ENCODE measurements at regions not wholly inside any gene's neighbourhood (a gene's known extent, or its start where the extent isn't known, plus 50 kb on each side); places are given as distances from the start of the nearest gene placed in this dataset.

- intact Hi-C loops (cut with micrococcal nuclease) = no loop called here
These were observed 59.2 kb upstream of the PARM1 start for GRCh38 chr4:74873545-74874301.

GRCh38 chr4:74858921-74859562, 64.7 kb upstream of the BTC start:
- Histone ChIP-seq H3K36me3 (ENCODE audit: control insufficient read depth, insufficient read depth, low read length) (no peaks in the 10 kb centered on the region), H3K4me1 (ENCODE audit: control insufficient read depth, insufficient read depth, low read length) (no peaks in the 10 kb centered on the region), H3K27me3 (ENCODE audit: control insufficient read depth, insufficient read depth, low read length) (no peaks in the 10 kb centered on the region), H3K4me3 (ENCODE audit: low read length) (no peak overlapping the region), H3K27ac (ENCODE audit: low read length) (no peak overlapping the region), H3K9me3 (ENCODE audit: control insufficient read depth, insufficient read depth, low read length) (peaks cover 5% of the 10 kb centered on the region)
- Mint-ChIP-seq H3K4me1 (no peaks in the 10 kb centered on the region), H3K36me3 (no peaks in the 10 kb centered on the region), H3K27me3 (ENCODE audit: low read depth in 2 of 2) (peaks cover 0 to 5% of the 10 kb centered on the region in 2 donors), H3K27ac (no peak overlapping the region), H3K9me3 (peaks cover 6 to 9% of the 10 kb centered on the region in 2 donors), H3K4me3 (no peak overlapping the region)
- intact Hi-C loops (cut with micrococcal nuclease) = no loop called here
- ATAC-seq = no peak
- DNase-seq = no peak
- WGBS (ENCODE audit: insufficient coverage) = 73% methylated on average over 5 of the region's 6 CpGs
- TF ChIP-seq CTCF (IDR thresholded peaks at IDR 0.05) = no peak

More at GRCh38 chr4:74873545-74874301, 59.2 kb upstream of the PARM1 start:
- 58% methylated on average over 2 of the region's 3 CpGs for WGBS (ENCODE audit: insufficient coverage)
- no peak for TF ChIP-seq CTCF (IDR thresholded peaks at IDR 0.05)
- Mint-ChIP-seq H3K27ac (no peak overlapping the region), H3K27me3 (ENCODE audit: low read depth in 2 of 2) (no peaks in the 10 kb centered on the region), H3K9me3 (no peaks in the 10 kb centered on the region), H3K36me3 (no peaks in the 10 kb centered on the region), H3K4me3 (no peak overlapping the region), H3K4me1 (no peaks in the 10 kb centered on the region)
- no peak for ATAC-seq
- DNase-seq = no peak
- no peak overlapping the region for H3K27ac ChIP-seq (ENCODE audit: low read length)
- no peaks in the 10 kb centered on the region for H3K9me3 ChIP-seq (ENCODE audit: control insufficient read depth, insufficient read depth, low read length)
- no peaks in the 10 kb centered on the region for H3K4me1 ChIP-seq (ENCODE audit: control insufficient read depth, insufficient read depth, low read length)
- no peaks in the 10 kb centered on the region for H3K27me3 ChIP-seq (ENCODE audit: control insufficient read depth, insufficient read depth, low read length)
- H3K36me3 ChIP-seq (ENCODE audit: control insufficient read depth, insufficient read depth, low read length) = no peaks in the 10 kb centered on the region
- H3K4me3 ChIP-seq (ENCODE audit: low read length) = no peak overlapping the region

- no peaks in the 10 kb centered on the region for H3K4me1 ChIP-seq (ENCODE audit: control insufficient read depth, insufficient read depth, low read length)
- DNase-seq (no peak), ATAC-seq (no peak)
- 83% methylated on average over 2 of the region's 2 CpGs for WGBS (ENCODE audit: insufficient coverage)
- H3K36me3 ChIP-seq (ENCODE audit: control insufficient read depth, insufficient read depth, low read length) = no peaks in the 10 kb centered on the region
- peaks cover 3 to 6% of the 10 kb centered on the region in 2 donors for H3K9me3 Mint-ChIP-seq
- no peak overlapping the region for H3K27ac ChIP-seq (ENCODE audit: low read length)
- no peaks in the 10 kb centered on the region for H3K27me3 Mint-ChIP-seq (ENCODE audit: low read depth in 2 of 2)
- H3K4me3 ChIP-seq (ENCODE audit: low read length) = no peak overlapping the region
- peaks cover 5% of the 10 kb centered on the region for H3K9me3 ChIP-seq (ENCODE audit: control insufficient read depth, insufficient read depth, low read length)
- no peaks in the 10 kb centered on the region for H3K4me1 Mint-ChIP-seq
- no peak overlapping the region for H3K4me3 Mint-ChIP-seq
- no peaks in the 10 kb centered on the region for H3K27me3 ChIP-seq (ENCODE audit: control insufficient read depth, insufficient read depth, low read length)
- intact Hi-C loops (cut with micrococcal nuclease) = no loop called here
- no peaks in the 10 kb centered on the region for H3K36me3 Mint-ChIP-seq
- no peak for TF ChIP-seq CTCF (IDR thresholded peaks at IDR 0.05)
- H3K27ac Mint-ChIP-seq = no peak overlapping the region
These were observed 61.6 kb upstream of the BTC start for GRCh38 chr4:74855879-74856278.

All from natural killer cell (primary cell).